Coronary artery (tissue), 2 donors: ENCODE measurements at regions not wholly inside any gene's neighbourhood (a gene's known extent, or its start where the extent isn't known, plus 50 kb on each side); places are given as distances from the start of the nearest gene placed in this dataset.
"Not testable (repeated sequence)": the region's sequence is repeated elsewhere in the genome, so short reads cannot be mapped to it uniquely, and the experiment has no call there.

ENCODE experiments used
- DNase-seq: peaks from one replicate; pipeline ENCODE4 v3.0.0-alpha.2; 2017; ENCODE audit warnings: low spot score
- H3K27ac ChIP-seq, 2 donors: fragments of 200-600 bp; sonication (generic); one replicate each; pipeline ENCODE4 v1.5.1; 2016 to 2019
- H3K4me3 ChIP-seq: fragments of 200-600 bp; sonication (generic); 2 replicates; pipeline ENCODE4 v1.5.1; 2016; ENCODE audit warnings: mild to moderate bottlenecking, moderate library complexity
- CTCF ChIP-seq: fragments of 200-600 bp; sonication (generic); IDR thresholded peaks from one replicate; pipeline ENCODE4 v1.5.1; 2019; ENCODE audit warnings: antibody characterized with exemption

GRCh38 chr9:81826517-81826906 lies 101.7 kb upstream of the SPATA31D4 start:
- Histone ChIP-seq H3K4me3 (no peak overlapping the region), H3K27ac (peak overlapping the region in 1 of 2 donors; percentile 17)
- no peak for TF ChIP-seq CTCF
- no peak for DNase-seq

GRCh38 chr9:81827616-81828296 lies 100.5 kb upstream of the SPATA31D4 start:
- no peak for DNase-seq
- no peak overlapping the region for H3K27ac ChIP-seq
- no peak overlapping the region for H3K4me3 ChIP-seq
- no peak for TF ChIP-seq CTCF

- Histone ChIP-seq H3K27ac (no peak overlapping the region), H3K4me3 (no peak overlapping the region)
- TF ChIP-seq CTCF = no peak
- no peak for DNase-seq
These were observed 98.9 kb upstream of the SPATA31D4 start for GRCh38 chr9:81829195-81829882.

DNA sequence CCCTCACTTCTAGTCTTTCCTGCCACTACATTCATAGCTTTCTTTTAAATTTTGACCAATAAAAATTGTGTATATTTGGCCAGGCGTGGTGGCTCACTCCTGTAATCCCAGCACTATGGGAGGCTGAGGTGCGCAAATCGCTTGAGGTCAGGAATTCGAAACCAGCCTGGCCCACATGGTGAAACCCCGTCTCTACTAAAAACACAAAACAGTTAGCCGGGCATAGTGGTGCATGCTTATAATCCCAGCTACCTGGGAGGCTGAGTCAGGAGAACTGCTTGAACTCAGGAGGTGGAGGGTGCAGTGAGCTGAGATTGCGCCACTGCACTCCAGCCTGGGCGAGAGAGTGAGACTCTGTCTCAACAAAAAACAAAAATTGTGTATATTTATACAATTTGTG lies 97.8 kb upstream of the SPATA31D4 start:
- H3K27ac ChIP-seq, H3K4me3 ChIP-seq, DNase-seq: not testable (repeated sequence)

GRCh38 chr9:81832571-81833285 lies 95.5 kb upstream of the SPATA31D4 start:
- no peak overlapping the region for H3K4me3 ChIP-seq
- H3K27ac ChIP-seq = no peak overlapping the region
- DNase-seq = no peak
- no peak for TF ChIP-seq CTCF

DNA sequence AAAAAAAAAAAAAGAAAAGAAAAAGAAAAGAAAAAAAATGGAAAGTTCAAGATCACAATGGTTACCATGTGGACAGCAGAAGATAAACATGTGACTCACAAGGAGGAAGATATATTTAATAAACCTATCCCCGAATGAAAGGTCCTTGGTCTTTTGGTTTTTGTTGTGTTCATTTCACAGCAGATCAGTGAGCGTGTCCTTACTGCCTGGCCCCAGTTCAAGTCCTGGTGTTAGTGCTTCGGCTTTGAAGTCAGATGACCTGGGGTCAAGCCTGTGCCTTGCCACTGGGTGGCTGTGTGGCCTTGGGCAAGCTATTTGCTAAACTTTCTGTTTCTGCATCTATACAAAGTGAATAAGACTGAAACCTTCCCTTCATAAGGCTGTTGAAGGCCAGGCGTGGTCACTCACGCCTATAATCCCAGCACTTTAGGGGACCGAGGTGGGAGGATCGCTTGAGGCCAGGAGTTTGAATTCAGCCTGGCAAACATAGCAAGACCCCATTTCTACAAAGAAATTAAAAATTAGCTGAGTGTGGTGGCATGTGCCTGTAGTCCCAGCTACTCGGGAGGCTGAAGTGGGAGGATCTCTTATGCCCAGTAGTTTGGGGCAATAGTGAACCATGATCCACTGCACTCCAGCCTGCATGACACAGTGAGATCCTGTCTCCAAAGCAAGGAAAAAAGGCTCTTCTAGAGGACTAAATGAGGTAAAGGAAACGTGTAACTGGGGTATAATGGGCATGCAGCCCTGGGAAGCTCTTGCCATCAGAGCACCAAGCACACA lies 94.5 kb upstream of the SPATA31D4 start:
- Histone ChIP-seq H3K27ac (no peak overlapping the region), H3K4me3 (no peak overlapping the region)
- no peak for TF ChIP-seq CTCF
- DNase-seq = no peak

DNA sequence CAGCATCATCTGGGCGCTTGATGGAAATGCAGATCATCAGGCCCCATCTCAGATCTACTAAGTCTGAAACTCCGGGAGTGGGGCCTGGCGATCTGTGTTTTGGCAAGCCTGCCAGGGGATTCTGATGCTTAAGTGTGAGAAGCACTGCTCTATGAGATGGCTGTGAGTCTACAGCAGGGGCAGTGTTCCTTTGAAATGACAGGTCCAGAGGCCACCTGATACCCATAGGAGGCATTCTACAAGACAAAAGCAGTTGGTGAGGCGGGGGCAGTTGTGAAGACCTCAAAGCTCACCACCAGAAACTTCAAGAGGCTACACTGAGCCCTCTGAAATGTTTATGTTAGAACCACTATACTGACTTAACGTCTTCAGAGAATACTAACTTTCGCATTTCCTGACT lies 86.9 kb upstream of the SPATA31D4 start:
- Histone ChIP-seq H3K27ac (no peak overlapping the region), H3K4me3 (no peak overlapping the region)
- DNase-seq = no peak
- no peak for TF ChIP-seq CTCF
